ENCODE measurements at regions not wholly inside any gene's neighbourhood (a gene's known extent, or its start where the extent isn't known, plus 50 kb on each side); places are given as distances from the start of the nearest gene placed in this dataset.

DNA sequence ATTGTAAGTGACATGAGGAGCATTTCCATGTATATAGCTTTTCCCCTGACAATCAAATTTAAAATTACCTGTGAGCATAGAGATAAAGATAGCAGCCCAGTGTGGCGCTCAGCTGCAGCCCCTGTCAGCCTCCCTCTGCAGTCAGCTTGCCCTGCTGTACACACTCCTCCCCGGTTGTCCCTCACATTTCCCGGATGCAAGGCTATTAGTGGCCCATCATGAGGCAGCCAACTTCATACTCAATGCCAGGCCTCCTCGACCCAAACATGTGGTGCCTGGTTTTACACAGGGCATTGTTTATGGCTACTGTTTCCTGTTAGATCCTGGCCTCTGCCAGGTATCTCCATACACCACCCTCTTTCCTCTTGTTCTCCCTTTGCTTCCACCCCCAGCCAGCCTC is 116.1 kb upstream of the SH3BP4 start:
- Histone ChIP-seq H3K27ac (no peak overlapping the region), H3K4me1 (peaks cover 0 to 17% (median 10%) of the 10 kb centered on the region in 9 donors), H3K27me3 (no peaks in the 10 kb centered on the region), H3K9me3 (no peaks in the 10 kb centered on the region), H3K36me3 (no peaks in the 10 kb centered on the region), H3K4me3 (no peak overlapping the region)
- peak in 1 of 8 donors; percentile 70 for ATAC-seq
- intact Hi-C loops (cut with DNase I) = no loop called here
- TF ChIP-seq, protein P1, sequence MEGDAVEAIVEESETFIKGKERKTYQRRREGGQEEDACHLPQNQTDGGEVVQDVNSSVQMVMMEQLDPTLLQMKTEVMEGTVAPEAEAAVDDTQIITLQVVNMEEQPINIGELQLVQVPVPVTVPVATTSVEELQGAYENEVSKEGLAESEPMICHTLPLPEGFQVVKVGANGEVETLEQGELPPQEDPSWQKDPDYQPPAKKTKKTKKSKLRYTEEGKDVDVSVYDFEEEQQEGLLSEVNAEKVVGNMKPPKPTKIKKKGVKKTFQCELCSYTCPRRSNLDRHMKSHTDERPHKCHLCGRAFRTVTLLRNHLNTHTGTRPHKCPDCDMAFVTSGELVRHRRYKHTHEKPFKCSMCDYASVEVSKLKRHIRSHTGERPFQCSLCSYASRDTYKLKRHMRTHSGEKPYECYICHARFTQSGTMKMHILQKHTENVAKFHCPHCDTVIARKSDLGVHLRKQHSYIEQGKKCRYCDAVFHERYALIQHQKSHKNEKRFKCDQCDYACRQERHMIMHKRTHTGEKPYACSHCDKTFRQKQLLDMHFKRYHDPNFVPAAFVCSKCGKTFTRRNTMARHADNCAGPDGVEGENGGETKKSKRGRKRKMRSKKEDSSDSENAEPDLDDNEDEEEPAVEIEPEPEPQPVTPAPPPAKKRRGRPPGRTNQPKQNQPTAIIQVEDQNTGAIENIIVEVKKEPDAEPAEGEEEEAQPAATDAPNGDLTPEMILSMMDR (IDR thresholded peaks at IDR 0.05) = no peak
- 60 to 66% methylated on average over 4 of the region's 4 CpGs for WGBS, 2 donors
- DNase-seq = no peak

- H3K9me3 ChIP-seq = no peaks in the 10 kb centered on the region
- intact Hi-C loops (cut with DNase I) = no loop called here
- WGBS, 2 donors = 69% methylated on average over 7 of the region's 7 CpGs
- no peaks in the 10 kb centered on the region for H3K27me3 ChIP-seq
- no peak overlapping the region for H3K4me3 ChIP-seq
- ATAC-seq (peak in 1 of 8 donors; percentile 70), DNase-seq (no peak)
- H3K27ac ChIP-seq = no peak overlapping the region
- peaks cover 0 to 6% (median 0%) of the 10 kb centered on the region in 9 donors for H3K4me1 ChIP-seq
- H3K36me3 ChIP-seq = no peaks in the 10 kb centered on the region
- TF ChIP-seq, protein P1 (IDR thresholded peaks at IDR 0.05) = no peak
These were observed 117.4 kb upstream of the SH3BP4 start for GRCh38 chr2:234834228-234834923.

- DNase-seq = no peak
- H3K27ac ChIP-seq = no peak overlapping the region
- no peaks in the 10 kb centered on the region for H3K9me3 ChIP-seq
- H3K4me1 ChIP-seq = peaks cover 0 to 7% (median 0%) of the 10 kb centered on the region in 9 donors
- no peak for ATAC-seq
- H3K4me3 ChIP-seq = no peak overlapping the region
- TF ChIP-seq, protein P1 (IDR thresholded peaks at IDR 0.05) = no peak
- no peaks in the 10 kb centered on the region for H3K36me3 ChIP-seq
- intact Hi-C loops (cut with DNase I) = no loop called here
- H3K27me3 ChIP-seq = no peaks in the 10 kb centered on the region
- WGBS, 2 donors = 83 to 91% methylated on average over 2 of the region's 2 CpGs
These were observed 121.0 kb upstream of the SH3BP4 start for GRCh38 chr2:234830853-234831252.

DNA sequence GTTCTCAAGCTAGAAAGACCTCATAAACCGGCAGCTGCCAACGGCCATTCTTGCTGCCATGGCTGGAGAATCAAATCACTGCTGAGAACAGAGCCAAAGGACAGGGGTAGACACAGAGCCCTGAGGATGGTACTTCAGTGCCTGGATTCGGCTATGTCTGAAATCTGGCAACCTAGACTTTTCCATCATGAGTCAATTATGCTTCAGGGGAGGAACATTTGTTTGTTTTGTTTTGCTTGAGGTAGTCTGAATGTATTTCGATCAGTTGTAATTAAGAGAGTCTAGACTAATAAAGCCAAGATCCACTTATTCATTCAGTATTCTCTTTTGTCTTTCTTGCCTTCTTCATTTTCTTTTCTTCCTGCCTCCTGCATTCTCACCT is 122.8 kb upstream of the SH3BP4 start:
- TF ChIP-seq, protein P1 (IDR thresholded peaks at IDR 0.05) = no peak
- 90 to 96% methylated on average over 4 of the region's 4 CpGs for WGBS, 2 donors
- intact Hi-C loops (cut with DNase I) = no loop called here
- H3K4me1 ChIP-seq = peaks cover 0 to 15% (median 0%) of the 10 kb centered on the region in 9 donors
- no peaks in the 10 kb centered on the region for H3K27me3 ChIP-seq
- H3K27ac ChIP-seq = no peak overlapping the region
- DNase-seq (no peak), ATAC-seq (no peak)
- no peaks in the 10 kb centered on the region for H3K36me3 ChIP-seq
- no peak overlapping the region for H3K4me3 ChIP-seq
- no peaks in the 10 kb centered on the region for H3K9me3 ChIP-seq

Data from heart right ventricle (tissue), 16 donors.